ENCODE measurements at regions not wholly inside any gene's neighbourhood (a gene's known extent, or its start where the extent isn't known, plus 50 kb on each side); places are given as distances from the start of the nearest gene placed in this dataset.

DNA sequence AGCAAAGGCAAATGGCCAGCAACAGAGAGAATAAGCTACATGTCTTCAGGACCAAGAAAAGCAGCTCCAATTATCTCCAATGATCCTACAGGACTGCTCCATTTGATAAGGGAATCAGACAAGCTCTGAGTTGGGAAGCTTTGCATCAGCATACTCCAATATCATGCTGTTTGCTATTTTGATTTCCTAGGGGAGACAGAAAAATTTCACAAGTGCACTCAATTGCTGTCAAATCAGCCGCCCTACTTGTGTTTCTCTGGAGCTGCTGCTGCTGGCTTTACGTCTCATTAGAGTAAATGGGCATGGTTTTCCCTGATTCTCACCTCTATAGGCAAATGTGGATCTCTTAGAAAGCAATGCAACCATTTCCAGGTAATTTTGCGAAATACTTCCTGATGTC lies 201.7 kb downstream of the PRELID2 start:
- H3K79me2 ChIP-seq (ENCODE audit: control insufficient read depth, insufficient read depth, low read length) = no peaks in the 10 kb centered on the region
- DNase-seq (ENCODE audit: extremely low read depth in 1 of 4, low spot score in 3 of 4) (no peak), FAIRE-seq (no peak), ATAC-seq (no peak)
- no peaks in the 10 kb centered on the region for H3K9me1 ChIP-seq (ENCODE audit: control insufficient read depth, insufficient read depth, low read length)
- in situ Hi-C loops (cut with MboI) (no loop called here), intact Hi-C loops (cut with micrococcal nuclease) (no loop called here)
- BruUV-seq (replicated peaks) = no TSS peak
- H3K4me2 ChIP-seq (ENCODE audit: insufficient read depth, low read length) = no peak overlapping the region
- H3K9ac ChIP-seq (ENCODE audit: insufficient read depth in 1 of 2, low read depth in 2 of 2, low read length in 2 of 2) = no peak overlapping the region
- WGBS (ENCODE audit: insufficient coverage, low coverage, missing lambda C conversion rate) = 7% methylated on average over 3 of the region's 3 CpGs
- H2AFZ ChIP-seq (ENCODE audit: low read depth, low read length) = no peak overlapping the region
- H3K4me3 ChIP-seq = no peak overlapping the region
- ChIA-PET POLR2A (no interaction called here), CTCF (ENCODE audit: low intra/inter-chr PET ratio) (no interaction called here)
- TF ChIP-seq ILF3 (IDR thresholded peaks at IDR 0.05; ENCODE audit: borderline replicate concordance) (no peak), ZNF347 (CRISPR knock-in tag; IDR thresholded peaks at IDR 0.05; ENCODE audit: low read depth) (no peak), ZNF253 (CRISPR knock-in tag; conservative IDR thresholded peaks at IDR 0.05) (no peak), SRSF3 (IDR thresholded peaks at IDR 0.05; ENCODE audit: insufficient read depth, low read length) (no peak), KDM4B (IDR thresholded peaks at IDR 0.05; ENCODE audit: borderline replicate concordance in 2 of 2, low read depth in 1 of 2) (no peak)
- TF ChIP-seq, protein P1, sequence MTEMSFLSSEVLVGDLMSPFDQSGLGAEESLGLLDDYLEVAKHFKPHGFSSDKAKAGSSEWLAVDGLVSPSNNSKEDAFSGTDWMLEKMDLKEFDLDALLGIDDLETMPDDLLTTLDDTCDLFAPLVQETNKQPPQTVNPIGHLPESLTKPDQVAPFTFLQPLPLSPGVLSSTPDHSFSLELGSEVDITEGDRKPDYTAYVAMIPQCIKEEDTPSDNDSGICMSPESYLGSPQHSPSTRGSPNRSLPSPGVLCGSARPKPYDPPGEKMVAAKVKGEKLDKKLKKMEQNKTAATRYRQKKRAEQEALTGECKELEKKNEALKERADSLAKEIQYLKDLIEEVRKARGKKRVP (CRISPR knock-in tag; IDR thresholded peaks at IDR 0.05) = no peak
- TF ChIP-seq, protein P2, sequence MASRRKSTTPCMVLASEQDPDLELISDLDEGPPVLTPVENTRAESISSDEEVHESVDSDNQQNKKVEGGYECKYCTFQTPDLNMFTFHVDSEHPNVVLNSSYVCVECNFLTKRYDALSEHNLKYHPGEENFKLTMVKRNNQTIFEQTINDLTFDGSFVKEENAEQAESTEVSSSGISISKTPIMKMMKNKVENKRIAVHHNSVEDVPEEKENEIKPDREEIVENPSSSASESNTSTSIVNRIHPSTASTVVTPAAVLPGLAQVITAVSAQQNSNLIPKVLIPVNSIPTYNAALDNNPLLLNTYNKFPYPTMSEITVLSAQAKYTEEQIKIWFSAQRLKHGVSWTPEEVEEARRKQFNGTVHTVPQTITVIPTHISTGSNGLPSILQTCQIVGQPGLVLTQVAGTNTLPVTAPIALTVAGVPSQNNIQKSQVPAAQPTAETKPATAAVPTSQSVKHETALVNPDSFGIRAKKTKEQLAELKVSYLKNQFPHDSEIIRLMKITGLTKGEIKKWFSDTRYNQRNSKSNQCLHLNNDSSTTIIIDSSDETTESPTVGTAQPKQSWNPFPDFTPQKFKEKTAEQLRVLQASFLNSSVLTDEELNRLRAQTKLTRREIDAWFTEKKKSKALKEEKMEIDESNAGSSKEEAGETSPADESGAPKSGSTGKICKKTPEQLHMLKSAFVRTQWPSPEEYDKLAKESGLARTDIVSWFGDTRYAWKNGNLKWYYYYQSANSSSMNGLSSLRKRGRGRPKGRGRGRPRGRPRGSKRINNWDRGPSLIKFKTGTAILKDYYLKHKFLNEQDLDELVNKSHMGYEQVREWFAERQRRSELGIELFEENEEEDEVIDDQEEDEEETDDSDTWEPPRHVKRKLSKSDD (conservative IDR thresholded peaks at IDR 0.05; ENCODE audit: low read length) = no peak
- no peaks in the 10 kb centered on the region for H3K36me3 ChIP-seq (ENCODE audit: control insufficient read depth, insufficient read depth, low read length)
- no peaks in the 10 kb centered on the region for H3K27me3 ChIP-seq (ENCODE audit: control insufficient read depth in 2 of 2, insufficient read depth in 2 of 2, low read length in 2 of 2)
- H3K9me3 ChIP-seq (replicated peaks; ENCODE audit: control insufficient read depth, insufficient read depth, low read depth, low read length) = no peaks in the 10 kb centered on the region
- H3K27ac ChIP-seq (ENCODE audit: extremely low read depth, low read depth, low read length) = no peak overlapping the region
- H4K20me1 ChIP-seq (replicated peaks; ENCODE audit: control insufficient read depth, insufficient read depth, low read length) = no peaks in the 10 kb centered on the region
- no peaks in the 10 kb centered on the region for H3K4me1 ChIP-seq (replicated peaks in 1 of 2; ENCODE audit: control insufficient read depth in 2 of 2, insufficient read depth in 2 of 2, low read length in 2 of 2)

Measured in K562 (cell line).